ENCODE measurements at regions not wholly inside any gene's neighbourhood (a gene's known extent, or its start where the extent isn't known, plus 50 kb on each side); places are given as distances from the start of the nearest gene placed in this dataset.

DNA sequence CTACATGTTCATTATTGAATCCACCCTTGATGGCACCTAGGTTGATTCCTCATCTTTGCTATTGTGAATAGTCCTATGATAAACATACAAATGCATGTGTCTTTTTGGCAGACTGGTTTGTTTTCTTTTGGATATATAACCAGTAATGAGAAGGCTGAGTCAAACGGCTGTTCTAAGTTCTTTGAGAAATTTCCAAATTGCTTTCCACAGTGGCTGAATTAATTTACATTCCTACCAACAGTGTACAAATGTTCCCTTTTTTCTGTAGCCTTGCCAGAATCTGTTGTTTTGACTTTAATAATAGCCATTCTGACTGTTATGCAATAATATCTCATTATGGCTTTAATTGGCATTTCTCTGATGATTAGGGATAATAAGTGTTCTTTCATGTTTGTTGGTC, 184.9 kb downstream of the CASP12 start:
- TF ChIP-seq, protein P1, sequence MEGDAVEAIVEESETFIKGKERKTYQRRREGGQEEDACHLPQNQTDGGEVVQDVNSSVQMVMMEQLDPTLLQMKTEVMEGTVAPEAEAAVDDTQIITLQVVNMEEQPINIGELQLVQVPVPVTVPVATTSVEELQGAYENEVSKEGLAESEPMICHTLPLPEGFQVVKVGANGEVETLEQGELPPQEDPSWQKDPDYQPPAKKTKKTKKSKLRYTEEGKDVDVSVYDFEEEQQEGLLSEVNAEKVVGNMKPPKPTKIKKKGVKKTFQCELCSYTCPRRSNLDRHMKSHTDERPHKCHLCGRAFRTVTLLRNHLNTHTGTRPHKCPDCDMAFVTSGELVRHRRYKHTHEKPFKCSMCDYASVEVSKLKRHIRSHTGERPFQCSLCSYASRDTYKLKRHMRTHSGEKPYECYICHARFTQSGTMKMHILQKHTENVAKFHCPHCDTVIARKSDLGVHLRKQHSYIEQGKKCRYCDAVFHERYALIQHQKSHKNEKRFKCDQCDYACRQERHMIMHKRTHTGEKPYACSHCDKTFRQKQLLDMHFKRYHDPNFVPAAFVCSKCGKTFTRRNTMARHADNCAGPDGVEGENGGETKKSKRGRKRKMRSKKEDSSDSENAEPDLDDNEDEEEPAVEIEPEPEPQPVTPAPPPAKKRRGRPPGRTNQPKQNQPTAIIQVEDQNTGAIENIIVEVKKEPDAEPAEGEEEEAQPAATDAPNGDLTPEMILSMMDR (IDR thresholded peaks at IDR 0.05): no peak
- TF ChIP-seq EP300 (IDR thresholded peaks at IDR 0.05): no peak

Data from esophagus muscularis mucosa (tissue), 3 donors.